Endothelial cell of umbilical vein (primary cell): ENCODE measurements at regions not wholly inside any gene's neighbourhood (a gene's known extent, or its start where the extent isn't known, plus 50 kb on each side); places are given as distances from the start of the nearest gene placed in this dataset.
A peak's percentile ranks its signal among the peaks of the same experiment; 100 is the strongest.

Experiments used
- BruUV-seq: library from RNA; stranded (reverse); fragments of 400-500 nt; replicated peaks from 2 replicates; lab custom pipeline; 2021; lab: Mats Ljungman, UMichigan
- CTCF ChIA-PET: fragments of 300-600, 350-600 bp; sonication (Branson Sonifier 250); formaldehyde crosslinking; loops from one replicate; lab custom pipeline; 2021; ENCODE audit warnings: antibody characterized with exemption, inconsistent platforms; lab: Charles Lee
- POLR2A ChIA-PET: fragments of 300-600, 350-600 bp; sonication (Branson Sonifier 250); formaldehyde crosslinking; loops from one replicate; lab custom pipeline; 2021; ENCODE audit warnings: antibody characterized with exemption, inconsistent platforms; lab: Charles Lee
- DNase-seq: peaks from one replicate; pipeline ENCODE4 v3.0.0-alpha.2; 2011; ENCODE audit warnings: low read depth, low spot score
- FAIRE-seq: peaks from 2 replicates; lab custom pipeline; 2011; peaks lifted over from hg19 to GRCh38; lab: Jason Lieb, UNC
- H2AFZ ChIP-seq: 2 replicates; pipeline ENCODE4 v1.6.0; 2012; ENCODE audit warnings: low read depth, low read length, control low read depth, inconsistent platforms
- H3K27ac ChIP-seq: 2 replicates; pipeline ENCODE4 v1.5.1; 2011; ENCODE audit warnings: low read depth, mild to moderate bottlenecking, control low read depth, low read length, moderate library complexity; ENCODE audit not compliant: insufficient read depth
- H3K27me3 ChIP-seq, 2 experiments: 2 replicates each; pipeline versions ENCODE4 v1.6.0 to v1.6.1; 2011; ENCODE audit warnings: low read length in 2 of 2, mixed read lengths in 1 of 2; ENCODE audit not compliant: control insufficient read depth in 2 of 2, insufficient read depth in 2 of 2
- H3K36me3 ChIP-seq, 2 experiments: 2 replicates in 1 of 2; 3 replicates in 1 of 2; pipeline ENCODE4 v1.5.1; 2011; ENCODE audit warnings: low read length in 2 of 2, mild to moderate bottlenecking in 1 of 2, moderate library complexity in 1 of 2; ENCODE audit not compliant: control insufficient read depth in 2 of 2, insufficient read depth in 2 of 2; ENCODE audit errors: extremely low read depth in 1 of 2
- H3K4me1 ChIP-seq: 3 replicates; pipeline ENCODE4 v1.5.1; 2011; ENCODE audit warnings: mild to moderate bottlenecking, low read length; ENCODE audit not compliant: control insufficient read depth, insufficient read depth; ENCODE audit errors: extremely low read depth
- H3K4me2 ChIP-seq: 2 replicates; pipeline ENCODE4 v1.6.1; 2011; ENCODE audit warnings: low read length, control low read depth, mixed read lengths; ENCODE audit not compliant: insufficient read depth
- H3K4me3 ChIP-seq, 3 experiments: fragments of 200-600 bp in 1 of 3; sonication (generic), shearing (Covaris generic) in 1 of 3; replicated peaks in 1 of 3; 2 replicates each; pipeline ENCODE4 v1.5.1; 2011 to 2016; ENCODE audit warnings: control low read depth in 3 of 3, low read length in 3 of 3, mild to moderate bottlenecking in 2 of 3, inconsistent platforms in 1 of 3, low read depth in 1 of 3, moderate library complexity in 1 of 3; ENCODE audit not compliant: insufficient read depth in 1 of 3
- H3K79me2 ChIP-seq: 2 replicates; pipeline ENCODE4 v1.6.0; 2012; ENCODE audit warnings: low read length, inconsistent platforms; ENCODE audit not compliant: control insufficient read depth, insufficient read depth
- H3K9ac ChIP-seq: replicated peaks from 2 replicates; pipeline ENCODE3; 2011; ENCODE audit warnings: low read length, control low read depth; ENCODE audit not compliant: insufficient read depth; ENCODE audit errors: extremely low read depth
- H3K9me1 ChIP-seq: replicated peaks from 3 replicates; pipeline ENCODE4 v1.6.0; 2011; ENCODE audit warnings: mild to moderate bottlenecking, low read length; ENCODE audit not compliant: control insufficient read depth, insufficient read depth; ENCODE audit errors: extremely low read depth
- H3K9me3 ChIP-seq: replicated peaks from 2 replicates; pipeline ENCODE4 v1.5.1; 2012; ENCODE audit warnings: low read length, inconsistent platforms; ENCODE audit not compliant: control insufficient read depth, insufficient read depth
- H4K20me1 ChIP-seq: replicated peaks from 2 replicates; pipeline ENCODE3; 2011; ENCODE audit warnings: mild to moderate bottlenecking, low read length; ENCODE audit not compliant: control insufficient read depth, insufficient read depth; ENCODE audit errors: extremely low read depth
- EZH2 ChIP-seq: IDR thresholded peaks from 2 replicates; pipeline ENCODE4 v1.6.1; 2012; ENCODE audit warnings: borderline replicate concordance, low read depth, mild to moderate bottlenecking, moderate library complexity, low read length, inconsistent platforms; ENCODE audit not compliant: severe bottlenecking
- FOS ChIP-seq: IDR thresholded peaks from 2 replicates; pipeline ENCODE4 v1.6.1; 2011; ENCODE audit warnings: mild to moderate bottlenecking, low read length, moderate library complexity, borderline replicate concordance; ENCODE audit not compliant: insufficient read depth
- GATA2 ChIP-seq: IDR thresholded peaks from 2 replicates; pipeline ENCODE4 v1.7.0; 2011; ENCODE audit warnings: low read depth, mild to moderate bottlenecking, moderate library complexity, mixed read lengths, low read length; ENCODE audit not compliant: insufficient read length, insufficient read depth
- JUN ChIP-seq: IDR thresholded peaks from 2 replicates; pipeline ENCODE4 v1.6.1; 2011; ENCODE audit warnings: borderline replicate concordance, low read depth; ENCODE audit not compliant: insufficient read length, insufficient read depth
- MAX ChIP-seq: IDR thresholded peaks from 2 replicates; pipeline ENCODE4 v1.6.1; 2011; ENCODE audit not compliant: insufficient read depth, insufficient read length
- MYC ChIP-seq: IDR thresholded peaks from one replicate; pipeline ENCODE4 v1.6.1; 2011; ENCODE audit warnings: mild to moderate bottlenecking, low read depth, low read length
- POLR2A ChIP-seq: IDR thresholded peaks from 2 replicates; pipeline ENCODE4 v1.6.1; 2012; ENCODE audit warnings: low read depth, mild to moderate bottlenecking, control low read depth, low read length
- POLR2AphosphoS5 ChIP-seq: IDR thresholded peaks from 2 replicates; pipeline ENCODE4 v1.6.1; 2012; ENCODE audit warnings: low read depth, mild to moderate bottlenecking, control low read depth, low read length, moderate library complexity; ENCODE audit not compliant: insufficient read depth
- dilution Hi-C: fragments of 300-500 bp; cut with MboI; formaldehyde crosslinking; loops from one replicate; pipeline ENCODE4 v1.15.0; 2019; ENCODE audit warnings: low sequenced_read_pairs; ENCODE audit not compliant: extremely low pct_ligation_motif_present
- intact Hi-C: fragments of 100-400 bp; cut with micrococcal nuclease; formaldehyde crosslinking; loops from one replicate; pipeline ENCODE4 v1.10.0; 2022
- TF ChIP-seq, protein P1 (sequence below), 2 donors: IDR thresholded peaks; 1 replicate in 1 of 2; 2 replicates in 1 of 2; pipeline ENCODE4 v1.5.1; 2011; ENCODE audit warnings: low read length in 2 of 2, mild to moderate bottlenecking in 2 of 2, moderate library complexity in 2 of 2, control low read depth in 1 of 2, inconsistent platforms in 1 of 2, low read depth in 1 of 2; ENCODE audit not compliant: insufficient read depth in 1 of 2; ENCODE audit errors: extremely low read depth in 1 of 2

GRCh38 chr5:58274191-58274590 is 185.7 kb downstream of the PLK2 start:
- Histone ChIP-seq H4K20me1 (no peaks in the 10 kb centered on the region), H3K27me3 (no peaks in the 10 kb centered on the region), H3K79me2 (no peaks in the 10 kb centered on the region), H3K9ac (no peak overlapping the region), H2AFZ (no peak overlapping the region), H3K4me3 (no peak overlapping the region), H3K4me1 (peaks cover 12% of the 10 kb centered on the region), H3K9me1 (no peaks in the 10 kb centered on the region), H3K36me3 (no peaks in the 10 kb centered on the region), H3K4me2 (no peak overlapping the region), H3K9me3 (no peaks in the 10 kb centered on the region), H3K27ac (peak overlapping the region; percentile 42)
- dilution Hi-C loops, result no loop called here
- peak; percentile 48 for DNase-seq
- no TSS peak for BruUV-seq
- TF ChIP-seq, protein P1, sequence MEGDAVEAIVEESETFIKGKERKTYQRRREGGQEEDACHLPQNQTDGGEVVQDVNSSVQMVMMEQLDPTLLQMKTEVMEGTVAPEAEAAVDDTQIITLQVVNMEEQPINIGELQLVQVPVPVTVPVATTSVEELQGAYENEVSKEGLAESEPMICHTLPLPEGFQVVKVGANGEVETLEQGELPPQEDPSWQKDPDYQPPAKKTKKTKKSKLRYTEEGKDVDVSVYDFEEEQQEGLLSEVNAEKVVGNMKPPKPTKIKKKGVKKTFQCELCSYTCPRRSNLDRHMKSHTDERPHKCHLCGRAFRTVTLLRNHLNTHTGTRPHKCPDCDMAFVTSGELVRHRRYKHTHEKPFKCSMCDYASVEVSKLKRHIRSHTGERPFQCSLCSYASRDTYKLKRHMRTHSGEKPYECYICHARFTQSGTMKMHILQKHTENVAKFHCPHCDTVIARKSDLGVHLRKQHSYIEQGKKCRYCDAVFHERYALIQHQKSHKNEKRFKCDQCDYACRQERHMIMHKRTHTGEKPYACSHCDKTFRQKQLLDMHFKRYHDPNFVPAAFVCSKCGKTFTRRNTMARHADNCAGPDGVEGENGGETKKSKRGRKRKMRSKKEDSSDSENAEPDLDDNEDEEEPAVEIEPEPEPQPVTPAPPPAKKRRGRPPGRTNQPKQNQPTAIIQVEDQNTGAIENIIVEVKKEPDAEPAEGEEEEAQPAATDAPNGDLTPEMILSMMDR (IDR thresholded peaks at IDR 0.05; ENCODE audit: extremely low read depth in 1 of 2, insufficient read depth in 1 of 2, low read depth in 1 of 2, low read length in 2 of 2), result no peak
- TF ChIP-seq FOS (peak; percentile 69), EZH2 (no peak), MAX (no peak), POLR2AphosphoS5 (no peak), JUN (peak; percentile 7), MYC (no peak), GATA2 (no peak), POLR2A (no peak)
- no peak for FAIRE-seq
- ChIA-PET POLR2A (interaction anchor here (0.7 to 1.5 kb wide), 5 partner anchors 15 to 495 kb away, joined by 3 to 6 read pairs (median 4); no protein-coding TSS in a partner anchor), CTCF (interaction anchor here (0.7 to 2.9 kb wide), 11 partner anchors 10 to 775 kb away, joined by 3 to 18 read pairs (median 7); no protein-coding TSS in a partner anchor)
- intact Hi-C loops, result no loop called here
